IPS-20b (cell line): ENCODE measurements at regions not wholly inside any gene's neighbourhood (a gene's known extent, or its start where the extent isn't known, plus 50 kb on each side); places are given as distances from the start of the nearest gene placed in this dataset.

ENCODE experiments used
- H3K27ac ChIP-seq: one replicate; pipeline ENCODE4 v1.5.1; 2013; ENCODE audit warnings: low read length
- H3K27me3 ChIP-seq: 2 replicates; pipeline ENCODE4 v1.6.1; 2013; ENCODE audit warnings: mild to moderate bottlenecking, low read length, inconsistent platforms; ENCODE audit not compliant: insufficient read depth
- H3K36me3 ChIP-seq: 2 replicates; pipeline ENCODE4 v1.6.1; 2013; ENCODE audit warnings: low read depth, mild to moderate bottlenecking, inconsistent platforms, low read length, moderate library complexity; ENCODE audit not compliant: insufficient read depth
- H3K4me1 ChIP-seq: 2 replicates; pipeline ENCODE4 v1.6.1; 2013; ENCODE audit warnings: mild to moderate bottlenecking, control low read depth, inconsistent platforms, low read length, moderate library complexity; ENCODE audit not compliant: insufficient read depth
- H3K4me3 ChIP-seq: 2 replicates; pipeline ENCODE4 v1.5.1; 2013; ENCODE audit warnings: mild to moderate bottlenecking, low read length, inconsistent platforms
- H3K9ac ChIP-seq: 2 replicates; pipeline ENCODE4 v1.6.1; 2013; ENCODE audit warnings: low read depth, mild to moderate bottlenecking, inconsistent platforms, low read length, moderate library complexity
- H3K9me3 ChIP-seq: 2 replicates; pipeline ENCODE4 v1.6.1; 2013; ENCODE audit warnings: mild to moderate bottlenecking, low read depth, low read length, inconsistent platforms; ENCODE audit not compliant: insufficient read depth

DNA sequence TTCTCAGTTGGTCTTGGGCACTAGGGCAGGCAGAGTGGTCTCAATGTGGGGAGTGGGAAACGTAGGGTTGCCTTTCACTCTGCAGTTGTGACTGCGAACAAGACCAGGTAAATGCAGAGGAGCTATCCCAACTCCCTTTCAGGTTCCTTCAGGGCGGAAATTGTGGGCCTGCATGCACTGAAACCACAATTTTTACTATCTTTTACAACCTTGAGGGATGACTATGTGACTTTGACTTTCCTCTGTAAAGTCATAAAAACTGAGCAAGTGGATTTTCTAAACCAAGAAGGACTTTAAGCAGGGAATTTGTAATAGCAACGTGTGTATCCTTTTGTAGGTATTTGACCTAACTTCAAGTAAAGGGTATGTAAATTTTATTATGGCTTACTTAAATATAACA is 171.4 kb upstream of the CADPS start:
- Histone ChIP-seq H3K9me3 (no peaks in the 10 kb centered on the region), H3K27me3 (no peaks in the 10 kb centered on the region), H3K36me3 (no peaks in the 10 kb centered on the region), H3K4me1 (peaks cover 4% of the 10 kb centered on the region; the same call in 1 of the 2 replicates), H3K27ac (no peak overlapping the region), H3K9ac (no peak overlapping the region), H3K4me3 (no peak overlapping the region)

DNA sequence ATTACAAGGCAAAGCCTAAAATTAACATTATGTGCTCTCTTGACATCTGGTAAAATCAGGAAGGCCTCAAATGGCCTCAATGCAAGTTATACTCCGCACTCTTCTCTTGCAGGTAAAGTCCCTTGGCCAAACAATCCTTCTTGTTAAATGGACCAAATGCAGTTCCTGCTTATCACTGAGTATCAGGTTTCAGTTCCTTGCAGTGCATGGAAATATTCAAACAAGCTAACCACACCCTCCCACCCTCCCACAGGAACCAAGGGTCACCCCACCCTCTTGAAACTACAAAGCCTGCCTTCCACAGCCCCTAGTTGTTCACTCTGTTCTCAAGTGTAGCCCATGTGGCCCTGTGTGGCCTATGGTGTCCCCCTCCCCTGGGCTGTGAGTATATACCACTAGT is 171.9 kb upstream of the CADPS start:
- no peaks in the 10 kb centered on the region for H3K27me3 ChIP-seq
- peaks cover 5% of the 10 kb centered on the region; the same call in 1 of the 2 replicates for H3K4me1 ChIP-seq
- H3K4me3 ChIP-seq: no peak overlapping the region
- no peaks in the 10 kb centered on the region for H3K36me3 ChIP-seq
- no peaks in the 10 kb centered on the region for H3K9me3 ChIP-seq
- H3K27ac ChIP-seq: no peak overlapping the region
- H3K9ac ChIP-seq: no peak overlapping the region

- Histone ChIP-seq H3K9me3 (no peaks in the 10 kb centered on the region), H3K27me3 (no peaks in the 10 kb centered on the region), H3K4me3 (no peak overlapping the region), H3K4me1 (peaks cover 5% of the 10 kb centered on the region; the same call in 1 of the 2 replicates), H3K27ac (no peak overlapping the region), H3K9ac (no peak overlapping the region), H3K36me3 (no peaks in the 10 kb centered on the region)
These were observed 173.4 kb upstream of the CADPS start for GRCh38 chr3:63048367-63049326.

GRCh38 chr3:63050548-63051177 is 175.4 kb upstream of the CADPS start:
- no peak overlapping the region for H3K27ac ChIP-seq
- no peak overlapping the region for H3K9ac ChIP-seq
- H3K36me3 ChIP-seq: no peaks in the 10 kb centered on the region
- no peaks in the 10 kb centered on the region for H3K27me3 ChIP-seq
- peaks cover 5% of the 10 kb centered on the region; the same call in 1 of the 2 replicates for H3K4me1 ChIP-seq
- H3K4me3 ChIP-seq: no peak overlapping the region
- H3K9me3 ChIP-seq: no peaks in the 10 kb centered on the region

DNA sequence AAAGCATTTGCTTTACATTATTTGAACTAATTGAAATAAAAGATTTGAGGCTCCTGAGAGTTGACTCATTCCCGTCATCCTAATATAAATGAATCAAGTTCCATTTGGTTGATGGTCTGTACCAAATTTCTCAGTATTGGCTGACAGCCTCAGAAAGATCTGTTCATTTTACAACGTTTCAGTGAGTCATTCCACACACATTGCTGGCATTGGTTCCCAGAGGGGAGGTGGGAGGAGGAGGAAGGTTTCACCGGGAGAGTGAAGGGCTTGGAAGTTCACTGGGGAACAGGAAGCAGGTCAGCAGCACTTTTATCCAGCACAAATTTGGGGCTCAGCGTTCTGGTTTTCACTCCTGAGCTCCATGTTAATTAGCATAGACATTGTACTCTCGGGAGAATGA is 176.7 kb upstream of the CADPS start:
- Histone ChIP-seq H3K9ac (no peak overlapping the region), H3K9me3 (no peaks in the 10 kb centered on the region), H3K4me3 (no peak overlapping the region), H3K36me3 (no peaks in the 10 kb centered on the region), H3K27ac (no peak overlapping the region), H3K4me1 (peaks cover 4% of the 10 kb centered on the region; the same call in 1 of the 2 replicates), H3K27me3 (no peaks in the 10 kb centered on the region)

GRCh38 chr3:63056932-63057331 is 181.7 kb upstream of the CADPS start:
- peaks cover 2% of the 10 kb centered on the region; the same call in 1 of the 2 replicates for H3K4me1 ChIP-seq

GRCh38 chr3:63060412-63060811 is 185.2 kb upstream of the CADPS start:
- no peak overlapping the region for H3K4me3 ChIP-seq
- no peaks in the 10 kb centered on the region for H3K27me3 ChIP-seq
- H3K27ac ChIP-seq: no peak overlapping the region
- peaks cover 8% of the 10 kb centered on the region for H3K4me1 ChIP-seq
- no peak overlapping the region for H3K9ac ChIP-seq
- no peaks in the 10 kb centered on the region for H3K9me3 ChIP-seq
- H3K36me3 ChIP-seq: no peaks in the 10 kb centered on the region

More at GRCh38 chr3:63056932-63057331, 181.7 kb upstream of the CADPS start:
- H3K9ac ChIP-seq: no peak overlapping the region
- no peaks in the 10 kb centered on the region for H3K9me3 ChIP-seq
- H3K36me3 ChIP-seq: no peaks in the 10 kb centered on the region
- H3K27ac ChIP-seq: no peak overlapping the region
- H3K4me3 ChIP-seq: no peak overlapping the region
- no peaks in the 10 kb centered on the region for H3K27me3 ChIP-seq

DNA sequence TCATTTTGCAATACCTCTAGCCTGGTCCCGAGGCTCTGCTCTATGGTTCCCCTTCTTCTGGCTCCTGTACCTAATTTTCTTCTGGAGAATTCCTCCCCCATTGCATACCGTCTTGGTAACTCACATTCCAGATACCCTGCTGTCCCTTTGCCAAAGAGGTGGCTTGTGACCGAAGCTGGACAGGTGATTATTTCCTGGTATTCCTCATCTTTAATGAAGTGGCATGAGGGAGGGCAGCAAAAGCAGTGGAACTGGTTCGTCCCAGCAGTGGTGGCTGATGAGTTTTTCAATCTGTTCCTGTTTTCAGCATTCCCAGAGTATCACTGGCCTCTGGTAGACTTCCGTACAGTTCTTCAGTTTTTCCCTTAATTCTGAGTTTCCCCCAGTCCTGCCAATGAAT is 186.2 kb upstream of the CADPS start:
- Histone ChIP-seq H3K27me3 (no peaks in the 10 kb centered on the region), H3K9ac (no peak overlapping the region), H3K4me1 (peaks cover 8% of the 10 kb centered on the region), H3K9me3 (no peaks in the 10 kb centered on the region), H3K27ac (no peak overlapping the region), H3K36me3 (no peaks in the 10 kb centered on the region), H3K4me3 (no peak overlapping the region)

- H3K9me3 ChIP-seq: no peaks in the 10 kb centered on the region
- H3K27ac ChIP-seq: no peak overlapping the region
- no peak overlapping the region for H3K4me3 ChIP-seq
- H3K4me1 ChIP-seq: peaks cover 8% of the 10 kb centered on the region
- no peaks in the 10 kb centered on the region for H3K36me3 ChIP-seq
- H3K27me3 ChIP-seq: no peaks in the 10 kb centered on the region
- H3K9ac ChIP-seq: no peak overlapping the region
These were observed 189.1 kb upstream of the CADPS start for GRCh38 chr3:63064209-63064755.

GRCh38 chr3:63067999-63068645 is 192.9 kb upstream of the CADPS start:
- Histone ChIP-seq H3K9ac (no peak overlapping the region), H3K27ac (no peak overlapping the region), H3K4me3 (no peak overlapping the region), H3K9me3 (no peaks in the 10 kb centered on the region), H3K4me1 (no peaks in the 10 kb centered on the region; the same call in 1 of the 2 replicates), H3K36me3 (no peaks in the 10 kb centered on the region), H3K27me3 (no peaks in the 10 kb centered on the region)

GRCh38 chr3:63069806-63070475 is 194.7 kb upstream of the CADPS start:
- no peaks in the 10 kb centered on the region for H3K36me3 ChIP-seq
- no peaks in the 10 kb centered on the region for H3K4me1 ChIP-seq
- no peaks in the 10 kb centered on the region for H3K9me3 ChIP-seq
- H3K4me3 ChIP-seq: no peak overlapping the region
- no peak overlapping the region for H3K27ac ChIP-seq
- no peak overlapping the region for H3K9ac ChIP-seq
- no peaks in the 10 kb centered on the region for H3K27me3 ChIP-seq
